Prostate gland (tissue), 2 donors: ENCODE measurements at regions not wholly inside any gene's neighbourhood (a gene's known extent, or its start where the extent isn't known, plus 50 kb on each side); places are given as distances from the start of the nearest gene placed in this dataset.
"Not testable (repeated sequence)": the region's sequence is repeated elsewhere in the genome, so short reads cannot be mapped to it uniquely, and the experiment has no call there.

Experiments used
- CTCF ChIP-seq, 4 experiments: fragments of 200-600 bp in 2 of 4; fragments of 450-650 bp in 2 of 4; sonication (generic) in 2 of 4; IDR thresholded peaks; 1 replicate in 3 of 4; 2 replicates in 1 of 4; pipeline ENCODE4 v1.5.1; 2016 to 2019; ENCODE audit warnings: antibody characterized with exemption in 4 of 4, mild to moderate bottlenecking in 2 of 4, moderate library complexity in 2 of 4
- POLR2A ChIP-seq: fragments of 450-650 bp; IDR thresholded peaks from one replicate; pipeline ENCODE4 v1.6.1; 2016; ENCODE audit warnings: antibody characterized with exemption, mild to moderate bottlenecking
- POLR2AphosphoS5 ChIP-seq: sonication (generic); formaldehyde crosslinking; IDR thresholded peaks from one replicate; pipeline ENCODE4 v1.6.1; 2017; ENCODE audit warnings: antibody characterized with exemption

- TF ChIP-seq CTCF (IDR thresholded peaks at IDR 0.05); POLR2A; POLR2AphosphoS5: not testable (repeated sequence)
Measured at GRCh38 chrX:1035931-1036330, 176.5 kb downstream of the CRLF2 start.
